H9 (cell line): ENCODE measurements at regions not wholly inside any gene's neighbourhood (a gene's known extent, or its start where the extent isn't known, plus 50 kb on each side); places are given as distances from the start of the nearest gene placed in this dataset.

Experiments used
- DNase-seq: peaks from one replicate; pipeline ENCODE4 v3.0.0-alpha.2; 2017
- H2AFZ ChIP-seq: one replicate; pipeline ENCODE4 v1.6.1; 2013; ENCODE audit warnings: mild to moderate bottlenecking, low read length, control low read depth, moderate library complexity
- H2AK5ac ChIP-seq: 2 replicates; pipeline ENCODE4 v1.6.1; 2013; ENCODE audit warnings: low read length, control low read depth, mixed read lengths; ENCODE audit not compliant: insufficient read length
- H2BK120ac ChIP-seq: one replicate; pipeline ENCODE4 v1.6.1; 2013; ENCODE audit warnings: low read depth, mild to moderate bottlenecking, low read length, control low read depth, inconsistent platforms; ENCODE audit not compliant: poor library complexity, severe bottlenecking
- H2BK12ac ChIP-seq: 2 replicates; pipeline ENCODE4 v1.6.1; 2013; ENCODE audit warnings: low read length, control low read depth, mixed read lengths, low read depth; ENCODE audit not compliant: insufficient read length
- H2BK15ac ChIP-seq: 2 replicates; pipeline ENCODE4 v1.6.1; 2013; ENCODE audit warnings: low read depth, low read length, control low read depth
- H2BK20ac ChIP-seq: one replicate; pipeline ENCODE4 v1.6.1; 2013; ENCODE audit warnings: low read depth, mild to moderate bottlenecking, low read length, control low read depth, inconsistent platforms; ENCODE audit not compliant: poor library complexity, severe bottlenecking
- H2BK5ac ChIP-seq: 2 replicates; pipeline ENCODE4 v1.6.1; 2013; ENCODE audit warnings: low read length, control low read depth, mixed read lengths; ENCODE audit not compliant: insufficient read length
- H3K14ac ChIP-seq: 2 replicates; pipeline ENCODE4 v1.6.1; 2013; ENCODE audit warnings: low read length, control low read depth; ENCODE audit not compliant: insufficient read depth
- H3K18ac ChIP-seq: 2 replicates; pipeline ENCODE4 v1.6.1; 2013; ENCODE audit warnings: low read depth, mild to moderate bottlenecking, mixed read lengths, low read length, control low read depth; ENCODE audit not compliant: insufficient read length
- H3K23ac ChIP-seq: 2 replicates; pipeline ENCODE4 v1.6.1; 2013; ENCODE audit warnings: low read length, control low read depth, mixed read lengths, low read depth; ENCODE audit not compliant: insufficient read length
- H3K23me2 ChIP-seq: 2 replicates; pipeline ENCODE4 v1.6.1; 2013; ENCODE audit warnings: low read depth, mild to moderate bottlenecking, mixed read lengths, low read length, control low read depth; ENCODE audit not compliant: insufficient read length, poor library complexity, severe bottlenecking
- H3K27ac ChIP-seq: 2 replicates; pipeline ENCODE4 v1.5.1; 2013; ENCODE audit warnings: low read length, control low read depth, mixed read lengths, low read depth; ENCODE audit not compliant: insufficient read length
- H3K27me3 ChIP-seq: 2 replicates; pipeline ENCODE4 v1.6.1; 2013; ENCODE audit warnings: low read length, control low read depth, inconsistent platforms; ENCODE audit not compliant: insufficient read depth
- H3K4ac ChIP-seq: 2 replicates; pipeline ENCODE4 v1.6.1; 2013; ENCODE audit warnings: low read depth, mild to moderate bottlenecking, control low read depth, inconsistent platforms, low read length, moderate library complexity
- H3K4me1 ChIP-seq: 2 replicates; pipeline ENCODE4 v1.6.1; 2013; ENCODE audit warnings: low read length, control low read depth, inconsistent platforms; ENCODE audit not compliant: insufficient read depth
- H3K4me2 ChIP-seq: 2 replicates; pipeline ENCODE4 v1.6.1; 2013; ENCODE audit warnings: low read length, control low read depth, mixed read lengths; ENCODE audit not compliant: insufficient read length, insufficient read depth
- H3K56ac ChIP-seq: 2 replicates; pipeline ENCODE4 v1.6.1; 2013; ENCODE audit warnings: low read depth, mild to moderate bottlenecking, mixed read lengths, low read length, control low read depth; ENCODE audit not compliant: insufficient read length
- H3K79me1 ChIP-seq: 2 replicates; pipeline ENCODE4 v1.6.1; 2013; ENCODE audit warnings: low read depth, mild to moderate bottlenecking, moderate library complexity, low read length, control low read depth, inconsistent platforms; ENCODE audit not compliant: insufficient read depth, poor library complexity, severe bottlenecking
- H3K79me2 ChIP-seq: 2 replicates; pipeline ENCODE4 v1.6.1; 2013; ENCODE audit warnings: low read length, control low read depth, inconsistent platforms; ENCODE audit not compliant: insufficient read depth
- H3K9ac ChIP-seq: 2 replicates; pipeline ENCODE4 v1.6.1; 2013; ENCODE audit warnings: low read length, control low read depth, mixed read lengths; ENCODE audit not compliant: insufficient read length; ENCODE audit errors: extremely low read depth
- H3K9me3 ChIP-seq: one replicate; pipeline ENCODE4 v1.6.1; 2013; ENCODE audit warnings: low read depth, low read length, inconsistent platforms; ENCODE audit not compliant: control insufficient read depth
- H3T11ph ChIP-seq: one replicate; pipeline ENCODE4 v1.6.1; 2013; ENCODE audit warnings: mild to moderate bottlenecking, low read length, control low read depth, inconsistent platforms
- H4K20me1 ChIP-seq: one replicate; pipeline ENCODE4 v1.6.1; 2013; ENCODE audit not compliant: control insufficient read depth, insufficient read length, insufficient read depth
- H4K5ac ChIP-seq: 2 replicates; pipeline ENCODE4 v1.6.1; 2013; ENCODE audit warnings: low read depth, mild to moderate bottlenecking, mixed read lengths, low read length, control low read depth; ENCODE audit not compliant: insufficient read length
- H4K8ac ChIP-seq: replicated peaks from 2 replicates; pipeline ENCODE4 v1.6.1; 2013; ENCODE audit warnings: low read length, control low read depth, mixed read lengths, low read depth; ENCODE audit not compliant: insufficient read length
- H4K91ac ChIP-seq: 2 replicates; pipeline ENCODE4 v1.6.1; 2013; ENCODE audit warnings: low read depth, mild to moderate bottlenecking, moderate library complexity, mixed read lengths, low read length, control low read depth; ENCODE audit not compliant: insufficient read length
- H3K27ac Mint-ChIP-seq, 3 experiments: 2 replicates in 2 of 3; 3 replicates in 1 of 3; pipeline ENCODE4 v1.8.0; 2020 to 2021; ENCODE audit warnings: mixed read lengths in 3 of 3, mild to moderate bottlenecking in 1 of 3, moderate library complexity in 1 of 3
- H3K27me3 Mint-ChIP-seq: 2 replicates; pipeline ENCODE4 v1.8.0; 2021; ENCODE audit warnings: low read depth, mild to moderate bottlenecking, moderate library complexity, mixed read lengths
- H3K36me3 Mint-ChIP-seq, 3 experiments: 2 replicates in 2 of 3; 3 replicates in 1 of 3; pipeline ENCODE4 v1.8.0; 2020 to 2021; ENCODE audit warnings: low read depth in 3 of 3, mixed read lengths in 3 of 3; ENCODE audit not compliant: insufficient read depth in 1 of 3
- H3K4me1 Mint-ChIP-seq, 2 experiments: 2 replicates each; pipeline ENCODE4 v1.8.0; 2020; ENCODE audit warnings: mixed read lengths in 2 of 2
- H3K4me3 Mint-ChIP-seq, 2 experiments: 2 replicates in 1 of 2; 3 replicates in 1 of 2; pipeline ENCODE4 v1.8.0; 2020 to 2021; ENCODE audit warnings: mild to moderate bottlenecking in 2 of 2, mixed read lengths in 2 of 2, moderate library complexity in 1 of 2
- H3K9me3 Mint-ChIP-seq, 2 experiments: 2 replicates in 1 of 2; 3 replicates in 1 of 2; pipeline ENCODE4 v1.8.0; 2020; ENCODE audit warnings: mild to moderate bottlenecking in 2 of 2, mixed read lengths in 2 of 2, moderate library complexity in 1 of 2
- CTCF ChIP-seq: fragments of 200-600 bp; sonication (generic); conservative IDR thresholded peaks from 3 replicates; pipeline ENCODE4 v1.8.0; 2021; ENCODE audit warnings: antibody characterized with exemption, mild to moderate bottlenecking
- WGBS: extraction: QIAGEN DNeasy Blood & Tissue Kit; methylation state at CpG from one replicate; pipeline ENCODE4 v1.1.7; 2013; ENCODE audit warnings: missing lambda C conversion rate, low lambda C conversion rate, mixed read lengths; ENCODE audit not compliant: insufficient read length; ENCODE audit errors: extremely low coverage; 5-methylcytosine and 5-hydroxymethylcytosine counted together

GRCh38 chr2:176446718-176447414, 177.6 kb downstream of the MTX2 start:
- H3K23me2 ChIP-seq: no peaks in the 10 kb centered on the region
- Mint-ChIP-seq H3K9me3 (no peaks in the 10 kb centered on the region), H3K27ac (no peak overlapping the region), H3K4me1 (peaks cover 20 to 23% of the 10 kb centered on the region in 2 experiments), H3K27me3 (peaks cover 4% of the 10 kb centered on the region), H3K4me3 (no peak overlapping the region), H3K36me3 (no peaks in the 10 kb centered on the region)
- TF ChIP-seq CTCF: no peak
- no peak overlapping the region for H3K4ac ChIP-seq
- no peak overlapping the region for H3K27ac ChIP-seq
- DNase-seq: no peak
- H2AFZ ChIP-seq: no peak overlapping the region
- no peak overlapping the region for H3K56ac ChIP-seq
- H3K14ac ChIP-seq: no peak overlapping the region
- H4K91ac ChIP-seq: no peak overlapping the region
- no peaks in the 10 kb centered on the region for H3K9me3 ChIP-seq
- H3K18ac ChIP-seq: no peak overlapping the region
- H2BK20ac ChIP-seq: no peak overlapping the region
- peaks cover 11% of the 10 kb centered on the region for H3K4me1 ChIP-seq
- H2BK12ac ChIP-seq: no peak overlapping the region
- no CpG with 5 or more reads among the region's 4 CpGs for WGBS
- no peak overlapping the region for H4K8ac ChIP-seq
- no peak overlapping the region for H2BK15ac ChIP-seq
- no peaks in the 10 kb centered on the region for H3K79me2 ChIP-seq
- H4K5ac ChIP-seq: no peak overlapping the region
- H3K4me2 ChIP-seq: no peak overlapping the region
- H3K79me1 ChIP-seq: no peaks in the 10 kb centered on the region
- H3K23ac ChIP-seq: no peak overlapping the region
- no peak overlapping the region for H3K9ac ChIP-seq
- H3T11ph ChIP-seq: no peak overlapping the region
- no peaks in the 10 kb centered on the region for H4K20me1 ChIP-seq
- no peak overlapping the region for H2BK120ac ChIP-seq
- no peaks in the 10 kb centered on the region; the same call in 1 of the 2 replicates for H3K27me3 ChIP-seq
- H2AK5ac ChIP-seq: no peak overlapping the region
- H2BK5ac ChIP-seq: no peak overlapping the region
